ENCODE measurements at regions not wholly inside any gene's neighbourhood (a gene's known extent, or its start where the extent isn't known, plus 50 kb on each side); places are given as distances from the start of the nearest gene placed in this dataset.

DNA sequence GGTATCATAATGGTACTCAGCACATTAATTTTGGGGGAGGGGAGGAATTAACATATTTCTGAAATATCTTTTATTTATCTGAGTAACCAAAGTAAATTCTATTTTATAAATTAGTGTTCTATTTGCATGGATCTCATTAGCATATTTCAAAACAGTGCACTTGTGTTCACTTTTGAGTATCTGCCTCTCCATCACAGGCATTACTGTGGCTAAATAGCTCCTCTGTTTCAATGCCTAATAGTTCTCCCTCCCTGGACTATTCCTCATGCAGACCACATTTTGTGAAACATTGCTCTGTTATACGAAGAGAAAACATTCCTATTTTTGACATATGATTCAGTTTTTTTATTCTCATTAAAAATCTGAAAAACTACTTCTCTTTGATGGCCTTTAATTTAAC is 1127.8 kb downstream of the TUSC7 start:
- intact Hi-C loops (cut with micrococcal nuclease), result no loop called here
- DNase-seq, result no peak
- Histone ChIP-seq H3K27me3 (ENCODE audit: low read depth) (no peaks in the 10 kb centered on the region), H3K4me3 (no peak overlapping the region), H3K36me3 (no peaks in the 10 kb centered on the region), H3K27ac (replicated peaks) (no peak overlapping the region), H3K9me3 (replicated peaks) (no peaks in the 10 kb centered on the region), H3K4me1 (no peaks in the 10 kb centered on the region)
- TF ChIP-seq, protein P1, sequence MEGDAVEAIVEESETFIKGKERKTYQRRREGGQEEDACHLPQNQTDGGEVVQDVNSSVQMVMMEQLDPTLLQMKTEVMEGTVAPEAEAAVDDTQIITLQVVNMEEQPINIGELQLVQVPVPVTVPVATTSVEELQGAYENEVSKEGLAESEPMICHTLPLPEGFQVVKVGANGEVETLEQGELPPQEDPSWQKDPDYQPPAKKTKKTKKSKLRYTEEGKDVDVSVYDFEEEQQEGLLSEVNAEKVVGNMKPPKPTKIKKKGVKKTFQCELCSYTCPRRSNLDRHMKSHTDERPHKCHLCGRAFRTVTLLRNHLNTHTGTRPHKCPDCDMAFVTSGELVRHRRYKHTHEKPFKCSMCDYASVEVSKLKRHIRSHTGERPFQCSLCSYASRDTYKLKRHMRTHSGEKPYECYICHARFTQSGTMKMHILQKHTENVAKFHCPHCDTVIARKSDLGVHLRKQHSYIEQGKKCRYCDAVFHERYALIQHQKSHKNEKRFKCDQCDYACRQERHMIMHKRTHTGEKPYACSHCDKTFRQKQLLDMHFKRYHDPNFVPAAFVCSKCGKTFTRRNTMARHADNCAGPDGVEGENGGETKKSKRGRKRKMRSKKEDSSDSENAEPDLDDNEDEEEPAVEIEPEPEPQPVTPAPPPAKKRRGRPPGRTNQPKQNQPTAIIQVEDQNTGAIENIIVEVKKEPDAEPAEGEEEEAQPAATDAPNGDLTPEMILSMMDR (IDR thresholded peaks at IDR 0.05; ENCODE audit: borderline replicate concordance), result no peak

DNA sequence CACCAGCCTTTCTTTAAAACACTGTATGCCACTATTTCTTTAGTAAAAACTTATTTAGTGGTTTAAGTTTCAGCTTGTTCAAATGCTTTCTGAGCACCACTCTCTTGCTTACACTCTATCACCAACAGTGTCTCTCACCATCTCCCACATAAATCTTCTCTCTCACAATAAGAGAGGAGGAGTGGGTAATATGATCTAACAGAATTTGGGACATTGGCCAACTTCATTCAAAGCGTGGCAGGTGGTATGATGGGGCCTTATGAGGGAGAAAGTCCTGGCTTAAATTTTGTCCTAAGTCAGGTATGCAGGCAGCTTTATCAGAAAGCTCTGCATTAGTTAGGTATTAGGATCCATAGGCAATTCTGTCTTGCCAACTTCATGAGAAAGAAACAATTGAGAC is 1132.5 kb downstream of the TUSC7 start:
- intact Hi-C loops (cut with micrococcal nuclease), result no loop called here
- H3K36me3 ChIP-seq, result no peaks in the 10 kb centered on the region
- no peak overlapping the region for H3K27ac ChIP-seq (replicated peaks)
- TF ChIP-seq, protein P1 (IDR thresholded peaks at IDR 0.05; ENCODE audit: borderline replicate concordance), result no peak
- no peak overlapping the region for H3K4me3 ChIP-seq
- H3K27me3 ChIP-seq (ENCODE audit: low read depth), result no peaks in the 10 kb centered on the region
- no peak for DNase-seq
- H3K4me1 ChIP-seq, result no peaks in the 10 kb centered on the region
- no peaks in the 10 kb centered on the region for H3K9me3 ChIP-seq (replicated peaks)

DNA sequence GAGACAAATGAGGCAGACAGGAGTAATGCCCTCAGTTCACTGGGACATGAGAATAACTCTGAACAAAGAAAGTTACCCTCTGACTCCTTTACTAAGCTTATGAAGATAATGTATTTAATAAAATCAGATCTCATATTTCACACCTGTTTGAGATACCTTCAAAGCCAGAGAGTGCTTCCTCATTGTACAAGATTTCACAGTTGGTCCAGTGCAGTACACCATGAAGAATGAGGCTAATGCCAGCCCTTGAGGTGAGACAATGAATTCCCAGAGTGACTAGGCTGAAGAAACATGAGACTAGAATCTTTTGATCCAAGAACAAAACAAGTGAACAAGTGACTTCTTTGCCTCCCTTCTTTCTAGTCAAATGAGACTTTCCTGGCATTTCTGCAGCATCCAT is 1133.8 kb downstream of the TUSC7 start:
- intact Hi-C loops (cut with micrococcal nuclease), result no loop called here
- H3K4me1 ChIP-seq, result no peaks in the 10 kb centered on the region
- no peak overlapping the region for H3K4me3 ChIP-seq
- H3K27me3 ChIP-seq (ENCODE audit: low read depth), result no peaks in the 10 kb centered on the region
- H3K9me3 ChIP-seq (replicated peaks), result no peaks in the 10 kb centered on the region
- TF ChIP-seq, protein P1 (IDR thresholded peaks at IDR 0.05; ENCODE audit: borderline replicate concordance), result no peak
- no peak overlapping the region for H3K27ac ChIP-seq (replicated peaks)
- DNase-seq, result no peak
- no peaks in the 10 kb centered on the region for H3K36me3 ChIP-seq

DNA sequence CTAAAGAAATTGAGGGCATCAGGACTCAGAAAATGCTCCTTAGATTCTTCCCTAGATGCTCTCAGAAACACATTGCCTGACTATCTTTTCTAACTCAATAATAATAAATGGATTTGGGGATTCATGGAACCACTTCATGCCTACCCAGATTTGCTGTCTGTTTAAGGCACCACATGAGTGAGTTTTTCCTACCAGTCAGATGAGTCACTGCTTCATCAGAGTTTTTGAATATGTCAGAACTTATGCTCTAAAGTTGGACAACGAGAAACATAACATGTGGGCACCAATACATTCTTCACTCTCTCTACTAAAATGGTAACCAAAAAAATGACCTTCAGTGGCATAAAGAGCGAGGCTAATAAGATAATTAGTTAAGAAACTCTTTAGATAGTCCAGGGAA is 1135.1 kb downstream of the TUSC7 start:
- intact Hi-C loops (cut with micrococcal nuclease), result no loop called here
- Histone ChIP-seq H3K27ac (replicated peaks) (no peak overlapping the region), H3K4me3 (no peak overlapping the region), H3K27me3 (ENCODE audit: low read depth) (no peaks in the 10 kb centered on the region), H3K9me3 (replicated peaks) (no peaks in the 10 kb centered on the region), H3K4me1 (no peaks in the 10 kb centered on the region), H3K36me3 (no peaks in the 10 kb centered on the region)
- TF ChIP-seq, protein P1 (IDR thresholded peaks at IDR 0.05; ENCODE audit: borderline replicate concordance), result no peak
- no peak for DNase-seq

DNA sequence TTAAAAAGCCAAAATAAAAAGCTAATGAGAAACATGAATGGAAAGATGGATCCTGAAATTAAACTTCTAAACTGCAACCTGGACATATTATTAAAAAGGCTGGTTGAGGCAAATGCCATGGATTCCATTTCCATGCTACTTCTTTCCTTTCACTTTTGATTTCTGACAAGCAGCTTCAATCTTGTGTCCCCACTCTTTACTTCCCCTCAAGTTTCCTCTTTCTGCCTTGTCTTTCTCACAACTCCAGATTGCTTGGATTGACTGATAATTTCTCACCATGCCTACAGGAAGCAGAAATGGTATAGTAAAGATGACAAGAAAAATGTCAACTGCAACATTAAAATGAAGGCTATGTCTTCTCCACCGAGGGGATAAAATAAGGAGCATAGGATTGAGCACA is 1136.7 kb downstream of the TUSC7 start:
- TF ChIP-seq, protein P1 (IDR thresholded peaks at IDR 0.05; ENCODE audit: borderline replicate concordance), result no peak
- H3K9me3 ChIP-seq (replicated peaks), result no peaks in the 10 kb centered on the region
- no peak for DNase-seq
- no peak overlapping the region for H3K27ac ChIP-seq (replicated peaks)
- intact Hi-C loops (cut with micrococcal nuclease), result no loop called here
- no peaks in the 10 kb centered on the region for H3K4me1 ChIP-seq
- no peaks in the 10 kb centered on the region for H3K27me3 ChIP-seq (ENCODE audit: low read depth)
- no peak overlapping the region for H3K4me3 ChIP-seq
- no peaks in the 10 kb centered on the region for H3K36me3 ChIP-seq

DNA sequence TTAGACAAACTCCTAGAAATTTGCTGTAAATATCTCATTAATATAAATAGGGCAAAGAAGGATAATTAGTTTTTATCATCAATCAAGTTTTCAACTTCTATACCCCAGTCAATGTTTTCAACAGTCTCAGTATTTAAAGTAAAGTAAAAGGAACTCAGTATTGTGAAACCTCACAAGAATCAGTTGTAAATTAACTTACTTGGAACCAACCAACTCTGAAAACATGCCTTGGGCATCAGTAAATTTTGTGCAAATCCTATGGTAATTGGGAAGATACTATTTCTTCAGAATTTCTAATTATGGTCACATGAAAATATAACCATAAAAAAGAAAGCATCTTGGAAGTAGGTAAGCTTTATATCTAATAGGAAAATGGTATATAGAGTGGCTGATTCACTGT is 1139.0 kb downstream of the TUSC7 start:
- TF ChIP-seq, protein P1 (IDR thresholded peaks at IDR 0.05; ENCODE audit: borderline replicate concordance), result no peak
- intact Hi-C loops (cut with micrococcal nuclease), result no loop called here
- Histone ChIP-seq H3K27ac (replicated peaks) (no peak overlapping the region), H3K4me3 (no peak overlapping the region), H3K9me3 (replicated peaks) (no peaks in the 10 kb centered on the region), H3K4me1 (no peaks in the 10 kb centered on the region), H3K36me3 (no peaks in the 10 kb centered on the region), H3K27me3 (ENCODE audit: low read depth) (no peaks in the 10 kb centered on the region)
- no peak for DNase-seq
